KG1 (cell line): ENCODE measurements at regions not wholly inside any gene's neighbourhood (a gene's known extent, or its start where the extent isn't known, plus 50 kb on each side); places are given as distances from the start of the nearest gene placed in this dataset.
"Not testable (repeated sequence)": the region's sequence is repeated elsewhere in the genome, so short reads cannot be mapped to it uniquely, and the experiment has no call there.

Experiments
- DNase-seq: peaks from one replicate; lab custom pipeline; 2025; lab: John Stamatoyannopoulos, UW

- no peak for DNase-seq
Measured at GRCh38 chr3:31184261-31185061, 290.0 kb upstream of the GADL1 start.

GRCh38 chr3:31185062-31185357 lies 290.5 kb upstream of the GADL1 start:
- DNase-seq: no peak

DNA sequence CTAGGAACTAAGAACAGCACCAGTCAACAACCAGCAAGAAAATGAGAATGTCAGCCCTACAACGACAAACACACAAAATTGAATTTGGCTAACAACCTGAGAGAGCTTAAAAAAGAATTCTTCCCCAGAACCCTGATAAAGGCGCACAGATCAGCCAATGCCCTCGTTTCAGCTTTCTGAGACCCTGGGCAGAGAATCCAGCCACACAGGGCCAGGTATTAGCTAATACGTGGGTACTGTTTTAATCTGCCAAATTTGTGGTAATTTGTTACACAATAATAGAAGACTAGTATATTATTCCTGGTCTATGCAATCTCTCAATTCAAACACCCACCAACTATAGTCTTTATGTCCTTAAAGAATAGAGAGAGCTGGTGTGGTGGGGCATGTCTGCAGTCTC lies 291.6 kb upstream of the GADL1 start:
- no peak for DNase-seq

DNA sequence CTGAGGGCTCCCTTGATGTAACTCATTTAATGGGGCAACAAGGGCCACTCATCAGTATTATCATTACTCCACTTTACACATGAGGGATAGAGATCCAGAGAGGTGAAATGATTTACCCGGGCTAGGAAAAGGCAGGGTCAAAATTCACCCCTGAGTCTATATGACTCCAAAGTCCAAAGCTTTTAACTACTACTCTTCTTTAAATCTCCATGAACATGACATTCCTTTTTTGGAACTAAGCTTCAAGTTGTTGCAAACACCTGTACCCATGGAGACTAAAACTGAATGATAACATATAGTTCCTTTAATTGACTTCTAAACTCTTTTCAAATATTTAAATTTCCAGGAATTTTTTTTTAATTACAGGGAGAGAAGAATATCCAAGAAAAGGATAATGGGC lies 292.9 kb upstream of the GADL1 start:
- DNase-seq: no peak

DNA sequence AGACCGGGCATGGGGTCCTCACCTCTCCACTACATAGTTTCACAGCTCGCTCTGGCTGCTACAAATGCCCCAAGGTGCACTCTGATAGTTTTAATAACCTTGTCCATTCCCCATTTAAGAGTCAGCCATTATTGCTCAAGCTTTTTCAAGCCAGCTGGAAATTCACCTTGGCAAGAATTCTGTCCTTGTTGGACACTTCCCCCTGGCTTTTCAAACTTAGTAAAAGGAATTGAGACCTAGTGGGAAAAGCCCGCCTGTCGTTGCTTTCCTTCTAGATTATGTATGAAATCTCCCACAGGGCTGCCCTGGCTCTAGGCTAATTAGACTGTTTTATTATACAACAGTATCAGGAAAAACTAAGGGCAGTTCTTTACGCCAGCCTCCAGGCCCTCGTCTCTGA lies 293.7 kb upstream of the GADL1 start:
- no peak for DNase-seq

DNA sequence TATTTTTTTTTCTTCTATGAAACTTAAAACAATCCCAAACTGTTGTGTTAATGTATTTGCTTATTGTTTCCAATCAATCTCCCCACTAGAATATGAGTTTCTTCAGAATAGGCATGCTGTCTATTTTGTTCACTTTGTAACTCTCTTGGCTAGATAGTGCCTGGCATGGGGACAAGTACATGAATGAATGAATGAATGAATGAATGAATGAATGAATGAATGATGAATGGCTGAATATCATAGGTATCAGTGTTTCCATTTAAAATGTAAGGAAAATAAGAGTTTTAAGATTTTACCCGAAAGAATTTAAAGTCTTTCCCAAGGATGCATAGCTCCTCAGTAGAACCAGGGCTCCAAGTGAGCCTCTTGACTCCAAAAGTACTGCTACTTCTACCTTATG lies 294.9 kb upstream of the GADL1 start:
- DNase-seq: no peak

DNA sequence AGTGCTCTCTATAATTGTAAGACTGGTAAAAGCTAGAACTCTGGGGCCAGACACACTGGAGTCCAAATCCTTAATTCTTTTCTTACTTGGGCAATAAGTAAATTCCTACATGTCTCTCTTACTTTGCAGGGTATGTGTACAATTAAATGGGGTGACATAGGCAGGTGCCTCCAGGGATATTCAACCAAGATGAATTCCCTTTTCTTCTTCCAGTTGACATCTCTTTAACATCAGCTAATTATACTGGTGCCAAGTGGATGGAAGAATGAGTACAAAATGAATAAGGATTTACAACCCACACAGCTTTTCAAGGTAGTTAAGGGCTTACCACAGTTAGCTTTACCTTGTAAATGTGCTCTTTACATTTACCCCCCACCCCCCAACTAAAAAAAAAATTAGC lies 295.5 kb upstream of the GADL1 start:
- no peak for DNase-seq

- no peak for DNase-seq
Measured at GRCh38 chr3:31191354-31191753, 296.9 kb upstream of the GADL1 start.

DNA sequence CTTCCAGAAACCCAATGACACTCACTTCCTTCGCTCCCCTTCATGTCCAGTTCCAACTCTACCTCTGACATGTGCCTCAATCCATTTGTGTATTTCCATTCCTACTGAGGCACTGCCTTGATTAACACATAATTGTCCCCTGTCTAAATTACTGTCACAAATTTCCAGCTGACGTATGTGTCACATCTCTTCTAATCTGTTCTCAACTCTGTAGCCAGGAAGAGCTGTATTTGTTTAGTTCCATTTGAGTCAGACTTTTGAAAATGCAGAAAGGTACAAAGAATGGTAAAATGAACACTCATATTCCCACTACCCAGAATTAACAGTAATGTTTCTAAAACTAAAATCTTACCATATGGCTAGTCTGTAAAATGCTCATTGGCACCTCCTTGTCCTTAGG lies 299.0 kb upstream of the GADL1 start:
- DNase-seq: no peak

DNA sequence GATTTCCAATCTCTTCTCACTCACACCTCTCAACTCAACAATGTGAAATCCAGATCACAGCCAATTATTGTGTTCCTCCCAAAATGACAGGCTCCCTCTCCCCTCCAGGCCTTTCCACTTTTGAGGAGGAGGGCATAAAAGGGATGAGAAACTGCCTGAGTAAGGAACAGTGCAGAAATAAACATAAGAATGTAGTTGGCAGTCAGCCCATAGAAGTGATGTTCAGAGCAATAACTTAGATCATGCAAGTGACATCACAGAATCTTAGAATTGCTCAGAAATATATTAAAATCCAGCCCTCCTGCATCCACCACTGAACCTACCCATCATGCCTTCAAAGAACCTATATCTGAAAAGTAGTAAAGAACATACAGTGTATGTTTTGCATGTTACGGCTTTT lies 299.4 kb upstream of the GADL1 start:
- no peak for DNase-seq

DNA sequence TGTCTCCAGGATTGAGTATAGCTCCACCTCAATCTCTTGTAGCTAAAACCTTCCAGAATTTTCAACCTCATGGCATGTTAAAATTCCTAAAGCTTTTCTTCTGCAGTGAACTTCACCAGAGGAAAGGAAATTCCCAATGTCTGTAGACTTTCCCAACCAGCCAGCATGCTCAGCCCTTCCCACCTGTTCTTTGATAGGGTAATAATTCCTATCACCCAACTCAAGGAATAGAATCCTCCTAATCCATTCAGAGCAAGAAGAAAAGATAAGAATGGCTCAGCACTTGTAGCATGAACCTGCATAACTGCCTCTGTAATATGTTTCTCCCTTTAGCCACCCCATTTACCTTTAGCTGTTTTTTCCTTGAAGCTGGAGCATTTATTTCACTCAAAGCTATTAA lies 301.8 kb upstream of the GADL1 start:
- no peak for DNase-seq

GRCh38 chr3:31196881-31197364 lies 302.5 kb upstream of the GADL1 start:
- no peak for DNase-seq

GRCh38 chr3:31197941-31198340 lies 303.5 kb upstream of the GADL1 start:
- no peak for DNase-seq

DNA sequence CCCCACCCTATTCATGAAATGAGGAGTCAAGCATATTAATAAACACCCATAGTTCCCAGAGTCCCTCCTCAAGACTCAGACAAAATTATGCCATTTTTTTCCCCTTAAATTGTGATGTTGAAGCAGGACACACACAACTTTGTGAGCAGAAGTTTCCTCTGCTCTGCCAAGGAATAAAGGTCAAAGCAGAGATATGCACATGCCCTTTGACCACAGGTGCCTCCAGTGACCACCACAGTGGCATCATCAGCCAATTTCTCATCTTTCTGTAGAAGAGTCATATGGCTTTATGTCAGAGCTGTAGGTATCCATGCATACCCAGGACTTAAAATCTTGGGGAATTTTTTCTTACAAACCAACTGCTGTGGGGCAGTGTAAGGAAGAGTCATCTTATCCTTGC lies 304.4 kb upstream of the GADL1 start:
- no peak for DNase-seq

DNA sequence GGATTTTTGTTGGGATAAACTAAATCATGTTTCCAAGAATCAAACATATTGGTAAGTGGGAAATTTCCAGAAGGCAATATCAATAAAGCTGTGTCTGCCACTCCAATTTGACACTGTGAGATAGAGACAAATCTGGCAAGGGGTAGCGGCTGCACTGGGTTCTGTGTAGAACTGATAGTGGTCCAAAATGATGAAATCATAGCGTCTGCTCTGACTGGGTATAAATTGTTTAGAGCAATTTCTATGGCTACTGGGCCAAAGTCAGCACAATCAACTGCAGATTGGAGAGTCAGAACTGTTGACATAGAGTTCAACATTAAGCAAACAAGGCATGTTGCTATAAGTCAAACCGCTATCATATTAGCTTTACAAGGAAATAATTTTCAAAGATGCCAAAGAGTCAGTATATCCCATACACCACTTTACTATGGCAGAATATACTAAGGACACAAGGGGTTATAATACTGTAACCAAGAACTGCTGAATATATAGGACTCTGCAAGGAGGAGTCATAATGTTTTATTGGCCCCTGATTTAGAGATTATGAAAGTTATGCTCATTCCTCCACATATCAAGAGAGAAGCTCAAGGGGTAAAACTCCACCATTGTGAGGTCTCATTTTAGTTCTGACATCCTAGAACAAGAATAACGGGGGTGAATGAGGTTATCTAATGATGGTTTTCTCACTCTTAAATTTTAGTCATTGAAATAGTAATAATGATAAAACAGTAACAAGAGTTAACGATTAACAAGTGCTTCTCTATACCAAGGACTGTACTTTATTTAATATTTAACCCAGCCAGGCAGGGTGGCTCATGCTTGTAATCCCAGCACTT lies 309.7 kb upstream of the GADL1 start:
- no peak for DNase-seq

DNA sequence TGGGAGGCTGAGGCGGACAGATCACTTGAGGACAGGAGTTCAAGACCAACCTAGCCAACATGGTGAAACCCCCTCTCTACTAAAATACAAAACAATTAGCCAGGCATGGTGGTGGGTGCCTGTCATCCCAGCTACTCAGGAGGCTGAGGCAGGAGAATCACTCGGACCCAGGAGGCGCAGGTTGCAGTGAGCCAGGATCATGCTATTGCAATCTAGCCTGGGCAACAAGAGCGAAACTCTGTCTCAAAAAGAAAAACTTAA lies 310.3 kb upstream of the GADL1 start:
- not testable (repeated sequence) for DNase-seq

- DNase-seq: no peak
Measured at GRCh38 chr3:31210068-31210645, 315.7 kb upstream of the GADL1 start.

DNA sequence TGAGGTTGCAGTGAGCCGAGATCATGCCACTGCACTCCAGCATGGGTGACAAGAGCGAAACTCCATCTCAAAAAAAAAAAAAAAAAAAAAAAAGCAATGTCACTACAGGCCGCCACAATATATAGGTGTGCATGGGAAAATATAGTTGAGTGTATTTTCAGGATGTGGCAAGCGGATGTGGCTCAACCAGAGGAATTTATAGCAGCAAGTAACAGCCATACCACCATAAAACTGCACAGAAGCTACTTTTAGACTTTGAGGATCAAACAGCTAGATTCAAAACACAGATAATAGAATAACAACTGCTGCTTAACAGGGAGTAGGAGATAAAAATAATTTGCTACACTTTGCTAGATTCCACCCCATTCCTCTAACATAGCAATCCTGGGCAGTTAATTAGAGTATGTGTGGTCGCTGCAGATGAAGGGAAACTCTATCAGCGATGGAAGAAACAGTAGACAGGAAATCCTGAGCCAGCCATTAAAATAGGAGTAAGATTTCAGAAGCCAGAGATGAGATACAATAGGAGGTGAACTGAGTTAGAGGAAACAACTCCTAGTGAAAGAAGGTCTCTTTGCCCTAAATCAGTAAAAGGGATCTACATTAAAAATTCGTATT lies 318.7 kb upstream of the STT3B start:
- no peak for DNase-seq

DNA sequence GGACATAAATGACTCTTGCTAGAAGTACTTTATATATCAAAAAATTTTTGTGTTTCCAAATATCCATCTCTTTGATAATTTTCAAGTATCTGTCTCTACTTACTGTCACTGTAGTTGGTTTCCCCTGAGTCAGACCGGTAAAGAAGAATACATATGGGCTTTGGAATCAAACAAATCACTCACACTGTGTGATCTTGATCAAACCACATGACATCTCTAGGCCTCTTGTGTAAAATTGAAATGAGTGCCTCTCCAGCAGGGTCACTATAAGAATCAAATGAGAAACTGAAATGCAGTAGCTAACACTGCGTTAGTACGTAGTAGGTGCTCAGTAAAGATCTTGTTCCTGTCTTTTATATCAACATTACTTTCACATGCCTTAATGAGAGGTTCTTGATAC lies 314.6 kb upstream of the STT3B start:
- no peak for DNase-seq

DNA sequence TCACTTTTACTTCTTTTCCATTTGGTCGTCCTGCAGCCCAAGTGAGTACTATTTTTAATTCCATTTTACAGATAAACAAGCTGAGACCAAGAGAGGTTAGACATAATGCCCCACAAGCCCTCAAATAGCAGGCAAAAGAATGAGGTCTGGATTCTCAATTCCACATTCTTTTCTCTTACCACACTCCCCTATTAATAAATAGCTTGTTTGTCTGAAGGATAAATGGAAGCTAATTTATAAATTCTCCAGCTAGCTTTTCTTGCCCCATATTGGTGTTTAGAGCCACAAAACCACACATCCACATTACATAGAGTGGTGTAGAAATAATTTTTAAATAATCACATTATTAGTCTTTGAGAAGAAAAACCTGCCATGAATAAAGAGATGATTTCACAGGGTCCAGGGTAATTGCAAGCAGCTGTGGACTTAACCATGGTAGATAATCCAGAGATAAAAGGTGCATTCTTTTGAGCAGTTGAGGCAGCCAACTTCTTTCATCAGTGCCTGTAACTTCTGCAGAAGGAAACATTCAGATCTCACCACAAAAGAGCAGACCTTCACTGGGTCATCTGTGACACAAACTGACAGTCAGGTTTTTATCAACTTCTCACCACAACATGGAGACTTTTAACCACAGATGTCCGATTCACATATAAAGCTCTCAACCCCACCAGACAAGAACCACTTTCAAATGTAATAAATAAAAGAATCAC lies 313.4 kb upstream of the STT3B start:
- no peak for DNase-seq

DNA sequence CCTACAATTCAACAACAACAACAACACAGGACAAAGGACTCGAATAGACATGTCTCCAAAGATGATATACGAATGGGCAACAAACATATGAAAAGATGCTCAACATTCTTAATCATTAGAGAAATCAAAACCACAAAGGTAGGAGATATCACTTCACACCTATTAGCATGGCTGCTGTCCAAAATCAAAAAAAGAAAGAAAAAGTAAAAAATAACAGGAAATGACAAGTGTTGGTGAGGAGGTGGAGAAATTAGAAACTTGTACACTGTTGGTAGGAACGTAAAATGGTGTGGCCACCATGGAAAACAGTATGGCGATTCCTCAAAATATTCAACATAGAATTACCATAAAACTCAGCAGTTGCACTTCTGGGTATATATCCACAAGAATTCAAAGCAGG lies 312.3 kb upstream of the STT3B start:
- DNase-seq: no peak

DNA sequence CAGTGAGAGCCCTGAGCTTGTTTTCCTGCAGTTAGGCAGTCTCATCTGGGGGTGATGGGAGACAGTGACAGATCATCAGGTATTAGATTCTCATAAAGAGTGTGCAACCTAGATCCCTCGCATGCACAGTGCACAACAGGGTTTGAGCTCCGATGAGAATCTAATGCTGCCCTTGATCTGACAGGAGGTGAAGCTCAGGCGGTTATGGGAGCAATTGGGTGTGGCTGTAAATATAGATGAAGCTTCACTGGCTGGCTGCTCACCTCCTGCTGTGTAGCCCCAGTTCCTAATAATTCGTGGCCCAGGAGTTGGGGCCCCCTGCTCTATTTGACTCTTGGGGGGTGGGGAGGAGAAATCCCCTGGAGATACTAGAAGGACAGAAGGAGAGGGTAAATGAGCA lies 309.4 kb upstream of the STT3B start:
- DNase-seq: no peak
